ENCODE measurements at regions not wholly inside any gene's neighbourhood (a gene's known extent, or its start where the extent isn't known, plus 50 kb on each side); places are given as distances from the start of the nearest gene placed in this dataset.

GRCh38 chr2:2798337-2798736, 467.3 kb upstream of the MYT1L start:
- Histone ChIP-seq H3K27ac (no peak overlapping the region), H3K9me3 (no peaks in the 10 kb centered on the region), H3K4me3 (no peak overlapping the region), H3K36me3 (no peaks in the 10 kb centered on the region), H3K27me3 (no peaks in the 10 kb centered on the region), H3K4me1 (no peaks in the 10 kb centered on the region)
- DNase-seq (no peak), ATAC-seq (no peak)
- 59% methylated on average over 2 of the region's 2 CpGs for whole genome bisulfite sequencing (ENCODE audit: insufficient coverage, low coverage, low lambda C conversion rate, missing lambda C conversion rate)
- TF ChIP-seq CTCF (IDR thresholded peaks at IDR 0.05) (no peak), POLR2A (IDR thresholded peaks at IDR 0.05) (no peak)
- intact Hi-C loops (cut with DNase I): no loop called here

- TF ChIP-seq POLR2A (IDR thresholded peaks at IDR 0.05) (no peak), CTCF (IDR thresholded peaks at IDR 0.05) (no peak)
- Histone ChIP-seq H3K4me1 (no peaks in the 10 kb centered on the region), H3K9me3 (no peaks in the 10 kb centered on the region), H3K27me3 (no peaks in the 10 kb centered on the region), H3K27ac (no peak overlapping the region), H3K4me3 (no peak overlapping the region), H3K36me3 (no peaks in the 10 kb centered on the region)
- DNase-seq (no peak), ATAC-seq (no peak)
- WGBS (ENCODE audit: insufficient coverage, low coverage, low lambda C conversion rate, missing lambda C conversion rate): 55% methylated on average over 4 of the region's 5 CpGs
- intact Hi-C loops (cut with DNase I): no loop called here
Measured at GRCh38 chr2:2797797-2798196, 466.7 kb upstream of the MYT1L start.

- no peak overlapping the region for H3K27ac ChIP-seq
- no peaks in the 10 kb centered on the region for H3K36me3 ChIP-seq
- 80% methylated on average over 7 of the region's 14 CpGs for WGBS (ENCODE audit: insufficient coverage, low coverage, low lambda C conversion rate, missing lambda C conversion rate)
- intact Hi-C loops (cut with DNase I): no loop called here
- no peak for DNase-seq
- H3K27me3 ChIP-seq: no peaks in the 10 kb centered on the region
- TF ChIP-seq POLR2A (IDR thresholded peaks at IDR 0.05) (no peak), CTCF (IDR thresholded peaks at IDR 0.05) (no peak)
- no peaks in the 10 kb centered on the region for H3K4me1 ChIP-seq
- no peaks in the 10 kb centered on the region for H3K9me3 ChIP-seq
- ATAC-seq: no peak
- H3K4me3 ChIP-seq: no peak overlapping the region
Measured at GRCh38 chr2:2796207-2796606, 465.1 kb upstream of the MYT1L start.

- WGBS (ENCODE audit: insufficient coverage, low coverage, low lambda C conversion rate, missing lambda C conversion rate): 65% methylated on average over 5 of the region's 29 CpGs
- Histone ChIP-seq H3K4me3 (no peak overlapping the region), H3K27ac (no peak overlapping the region), H3K9me3 (no peaks in the 10 kb centered on the region), H3K27me3 (no peaks in the 10 kb centered on the region), H3K36me3 (no peaks in the 10 kb centered on the region), H3K4me1 (no peaks in the 10 kb centered on the region)
- TF ChIP-seq CTCF (IDR thresholded peaks at IDR 0.05) (no peak), POLR2A (IDR thresholded peaks at IDR 0.05) (no peak)
- ATAC-seq (no peak), DNase-seq (no peak)
- intact Hi-C loops (cut with DNase I): no loop called here
Measured at GRCh38 chr2:2795438-2796091, 464.5 kb upstream of the MYT1L start.

All from right lobe of liver (tissue), 6 donors.